Adipocyte (in vitro differentiated cells): ENCODE measurements at regions not wholly inside any gene's neighbourhood (a gene's known extent, or its start where the extent isn't known, plus 50 kb on each side); places are given as distances from the start of the nearest gene placed in this dataset.

Experiments used
- DNase-seq: peaks from one replicate; pipeline ENCODE4 v3.0.0-alpha.2; 2015; ENCODE audit warnings: low read depth
- H3K27me3 ChIP-seq: replicated peaks from 2 replicates; pipeline ENCODE4 v1.7.0; 2013; ENCODE audit warnings: mild to moderate bottlenecking, low read length, moderate library complexity; ENCODE audit not compliant: control insufficient read depth, insufficient read depth
- H3K36me3 ChIP-seq: 2 replicates; pipeline ENCODE4 v1.7.0; 2013; ENCODE audit warnings: low read length, mild to moderate bottlenecking, moderate library complexity; ENCODE audit not compliant: control insufficient read depth, insufficient read depth, severe bottlenecking
- H3K4me1 ChIP-seq: 2 replicates; pipeline ENCODE4 v1.7.0; 2013; ENCODE audit warnings: mild to moderate bottlenecking, low read length, moderate library complexity; ENCODE audit not compliant: control insufficient read depth, insufficient read depth
- H3K4me3 ChIP-seq: 2 replicates; pipeline ENCODE4 v1.7.0; 2013; ENCODE audit warnings: mild to moderate bottlenecking, low read length, moderate library complexity
- H3K9ac ChIP-seq: 2 replicates; pipeline ENCODE4 v1.7.0; 2013; ENCODE audit warnings: mild to moderate bottlenecking, low read length, moderate library complexity
- H3K9me3 ChIP-seq: 2 replicates; pipeline ENCODE4 v1.7.0; 2013; ENCODE audit warnings: mild to moderate bottlenecking, low read length, moderate library complexity; ENCODE audit not compliant: control insufficient read depth

DNA sequence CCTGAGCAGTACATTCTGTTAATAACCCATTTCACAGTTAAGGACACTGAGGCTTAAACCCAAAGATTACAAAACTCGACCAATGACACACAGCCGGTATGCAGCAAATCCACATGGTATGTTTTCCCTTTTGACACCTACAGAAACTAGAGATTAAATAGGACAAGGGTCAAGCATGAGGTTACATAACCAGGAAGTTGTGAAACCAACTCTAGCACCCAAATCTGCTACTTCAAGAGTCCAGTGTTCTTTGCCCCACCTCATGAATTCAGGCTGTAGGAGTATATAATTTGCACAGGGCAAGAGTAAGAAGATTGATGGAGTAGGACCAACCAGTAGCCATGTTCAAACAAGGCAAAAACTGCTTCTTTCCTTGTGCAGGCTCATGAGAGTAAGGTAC is 249.8 kb downstream of the BCL11A start:
- no peak for DNase-seq
- no peak overlapping the region for H3K4me3 ChIP-seq
- H3K9me3 ChIP-seq: no peaks in the 10 kb centered on the region
- no peaks in the 10 kb centered on the region for H3K4me1 ChIP-seq
- no peak overlapping the region for H3K9ac ChIP-seq
- peaks cover 3% of the 10 kb centered on the region for H3K27me3 ChIP-seq
- H3K36me3 ChIP-seq: no peaks in the 10 kb centered on the region

DNA sequence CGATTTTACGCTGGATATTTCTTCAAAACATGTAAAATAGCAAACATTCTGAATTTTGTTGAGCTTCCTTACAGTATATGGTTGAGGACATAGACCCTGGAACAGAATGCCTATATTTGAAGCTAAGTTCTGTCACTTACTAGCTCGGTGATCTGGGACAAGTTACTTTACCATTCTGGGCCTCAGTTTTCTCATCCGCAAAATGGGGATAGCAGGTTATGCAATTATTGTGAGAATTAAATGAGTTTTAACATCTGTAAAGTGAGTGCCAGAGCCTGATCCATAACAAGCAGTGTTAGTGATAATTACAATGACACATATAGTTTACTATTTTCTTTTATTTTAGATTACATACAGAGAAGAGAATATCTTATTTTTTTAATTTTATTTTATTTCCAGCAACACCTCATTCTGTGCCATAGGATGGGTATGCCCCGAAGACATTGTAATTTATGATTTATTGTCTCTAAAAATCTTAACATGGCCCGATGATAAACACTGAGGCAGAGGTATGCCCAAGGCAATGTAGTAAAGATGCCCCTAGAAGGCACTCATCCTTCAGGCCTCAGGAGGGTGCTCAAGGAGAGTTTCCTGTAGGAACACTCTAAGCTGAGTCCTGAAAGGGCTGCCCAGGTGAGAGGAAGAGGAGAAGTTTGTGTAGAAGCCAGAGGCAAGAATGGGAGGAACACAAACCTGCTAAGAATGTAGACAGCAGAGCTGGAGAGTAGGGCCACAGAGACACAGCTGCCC is 250.9 kb downstream of the BCL11A start:
- Histone ChIP-seq H3K4me3 (no peak overlapping the region), H3K9me3 (no peaks in the 10 kb centered on the region), H3K4me1 (no peaks in the 10 kb centered on the region), H3K27me3 (no peaks in the 10 kb centered on the region), H3K36me3 (no peaks in the 10 kb centered on the region), H3K9ac (no peak overlapping the region)
- DNase-seq: no peak

DNA sequence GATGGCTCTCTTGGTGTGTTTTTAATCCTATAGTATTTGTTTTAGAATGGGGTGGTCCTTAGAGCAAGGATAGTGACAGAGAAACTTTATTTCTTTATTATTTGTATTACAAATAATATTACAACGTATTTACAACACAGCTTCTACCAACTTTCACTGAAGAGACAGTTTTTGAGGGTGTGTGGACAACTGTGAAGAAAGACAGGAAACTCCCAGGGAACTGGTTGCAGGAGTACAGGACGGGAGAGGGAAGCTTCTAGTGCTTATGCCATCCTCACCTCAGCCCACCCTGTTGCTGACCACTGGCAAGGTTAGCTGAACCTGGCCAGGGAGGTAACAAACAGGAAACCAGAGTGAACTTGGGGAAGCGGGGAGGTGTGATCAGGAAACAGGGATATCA is 251.7 kb downstream of the BCL11A start:
- H3K9me3 ChIP-seq: no peaks in the 10 kb centered on the region
- no peaks in the 10 kb centered on the region for H3K36me3 ChIP-seq
- no peaks in the 10 kb centered on the region for H3K27me3 ChIP-seq
- H3K4me3 ChIP-seq: no peak overlapping the region
- no peak for DNase-seq
- no peaks in the 10 kb centered on the region for H3K4me1 ChIP-seq
- no peak overlapping the region for H3K9ac ChIP-seq

DNA sequence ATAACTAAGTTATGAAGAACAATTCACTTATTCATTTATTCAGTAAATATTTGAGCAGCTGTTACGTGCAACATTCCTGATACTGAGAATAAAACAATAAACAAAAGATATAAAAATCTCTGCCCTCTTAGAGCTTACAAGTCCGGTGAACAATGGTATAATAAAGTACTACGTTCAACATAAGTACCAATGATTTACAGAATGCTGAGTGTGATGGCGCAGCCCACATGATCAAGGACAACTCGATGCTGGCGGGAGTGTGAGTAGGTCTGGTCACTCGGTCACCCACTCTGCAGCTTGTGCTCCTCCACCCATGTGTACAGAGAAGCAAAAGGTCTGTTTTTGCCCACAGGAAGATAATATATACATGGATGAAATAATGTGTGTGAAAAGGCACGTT is 254.3 kb downstream of the BCL11A start:
- no peaks in the 10 kb centered on the region for H3K4me1 ChIP-seq
- no peaks in the 10 kb centered on the region for H3K9me3 ChIP-seq
- DNase-seq: no peak
- no peaks in the 10 kb centered on the region for H3K36me3 ChIP-seq
- H3K27me3 ChIP-seq: peaks cover 3% of the 10 kb centered on the region
- no peak overlapping the region for H3K9ac ChIP-seq
- H3K4me3 ChIP-seq: no peak overlapping the region

DNA sequence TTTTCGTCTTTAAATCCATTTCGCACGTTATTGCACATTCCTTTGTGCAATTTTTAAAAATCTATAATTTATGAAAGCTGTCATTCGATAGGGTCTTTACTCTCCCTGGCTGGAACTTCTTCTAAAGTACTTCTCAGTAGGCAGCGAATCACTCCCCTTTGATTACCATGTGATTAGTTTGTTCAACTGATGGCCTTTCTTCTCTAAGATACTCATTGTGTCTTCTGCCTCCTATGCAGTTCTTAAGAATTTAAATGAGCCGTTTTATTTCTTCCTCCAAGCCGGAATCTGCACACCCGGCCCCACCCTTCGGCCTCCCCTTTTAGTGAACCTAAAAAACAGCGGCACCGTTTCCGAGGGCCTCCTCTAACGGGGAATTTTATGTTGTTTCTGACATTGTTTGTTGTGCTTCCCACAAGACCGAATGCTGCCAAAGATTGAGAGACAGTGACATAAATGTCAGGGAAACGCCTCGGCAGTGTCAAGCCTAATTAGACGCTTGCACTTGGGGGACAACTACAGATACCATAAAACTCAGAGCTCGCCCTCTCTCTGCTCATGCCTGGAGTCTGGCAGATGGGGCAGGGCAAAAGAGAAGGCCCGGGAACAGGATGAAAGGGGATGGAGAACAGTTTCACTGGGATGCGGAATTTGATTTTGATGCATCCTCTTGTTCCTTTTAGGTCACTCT is 255.3 kb downstream of the BCL11A start:
- Histone ChIP-seq H3K9ac (no peak overlapping the region), H3K9me3 (no peaks in the 10 kb centered on the region), H3K36me3 (no peaks in the 10 kb centered on the region), H3K27me3 (peaks cover 3% of the 10 kb centered on the region), H3K4me3 (no peak overlapping the region), H3K4me1 (no peaks in the 10 kb centered on the region)
- DNase-seq: no peak

DNA sequence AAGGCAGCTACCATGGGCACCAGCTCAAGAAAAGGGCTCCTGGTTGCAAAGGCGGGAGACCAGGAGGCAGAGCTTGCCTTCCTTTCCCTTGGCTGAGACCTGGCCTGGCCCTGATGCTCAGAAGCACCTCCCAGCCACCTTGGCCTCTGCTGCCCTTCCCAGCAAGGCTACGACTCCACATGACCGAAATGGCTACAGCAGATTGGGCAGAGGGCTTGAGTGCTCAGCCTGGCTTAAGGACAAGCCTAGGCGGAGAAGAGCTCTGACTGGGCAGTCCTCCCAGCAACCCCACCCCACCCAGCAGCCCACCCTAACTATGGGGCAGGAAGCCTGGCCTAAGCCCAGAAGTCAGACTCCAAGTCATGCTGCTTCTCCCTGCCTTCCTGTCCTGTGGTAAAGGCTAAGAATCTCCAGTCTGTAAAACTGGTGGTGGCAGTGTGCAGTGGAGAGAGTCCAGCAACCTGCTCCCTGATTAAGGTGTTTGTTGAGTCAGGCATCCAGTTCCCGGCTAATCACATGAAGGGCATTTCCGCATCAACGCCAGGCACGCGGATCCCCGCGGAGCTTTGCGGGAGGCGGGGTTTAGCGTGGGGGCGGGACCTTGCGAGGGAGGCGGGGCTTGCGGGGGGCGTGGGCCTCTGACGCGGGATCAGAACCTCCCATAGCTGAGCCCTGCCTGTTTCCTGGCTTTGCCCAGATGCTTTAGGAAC is 256.0 kb downstream of the BCL11A start:
- no peaks in the 10 kb centered on the region for H3K9me3 ChIP-seq
- no peaks in the 10 kb centered on the region for H3K36me3 ChIP-seq

DNA sequence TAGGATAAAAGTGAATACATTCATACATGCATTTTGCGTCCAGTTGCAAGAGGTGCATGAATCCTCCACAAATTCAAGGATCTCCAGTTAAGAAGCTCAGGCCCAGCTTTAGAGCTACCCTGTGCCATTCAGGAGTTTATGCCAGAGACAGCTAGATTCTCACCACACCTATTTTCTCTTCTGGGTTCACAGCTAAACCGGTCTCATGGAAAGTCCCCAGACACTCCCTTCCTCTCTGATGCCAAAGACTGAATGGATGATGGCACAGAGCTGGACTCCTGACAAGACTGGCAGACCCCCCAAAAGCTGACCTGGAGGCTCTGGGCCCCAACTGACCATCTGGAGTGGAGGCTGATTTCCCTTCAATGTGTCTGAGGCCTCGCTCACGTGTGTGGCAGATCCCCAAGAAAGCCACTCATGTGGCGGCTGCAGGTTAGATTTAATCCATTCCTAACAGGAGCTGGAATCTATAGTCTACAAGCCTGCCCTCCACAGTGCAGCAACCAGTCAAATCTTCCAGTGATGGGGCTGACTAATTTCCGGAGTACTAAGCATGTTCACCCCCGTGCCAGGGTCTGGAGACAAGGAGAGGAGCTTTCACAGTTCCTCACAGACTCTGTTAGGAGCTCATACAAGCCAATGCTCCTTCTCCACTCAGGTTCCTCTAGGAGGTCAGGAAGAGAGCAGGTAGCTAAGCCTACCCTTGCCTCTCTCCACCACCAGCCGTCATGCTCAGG is 257.1 kb downstream of the BCL11A start:
- Histone ChIP-seq H3K36me3 (no peaks in the 10 kb centered on the region), H3K9ac (no peak overlapping the region), H3K4me3 (no peak overlapping the region), H3K27me3 (peaks cover 8% of the 10 kb centered on the region), H3K4me1 (no peaks in the 10 kb centered on the region), H3K9me3 (no peaks in the 10 kb centered on the region)
- DNase-seq: no peak

More for the DNA sequence above, 256.0 kb downstream of the BCL11A start:
- no peaks in the 10 kb centered on the region for H3K4me1 ChIP-seq
- H3K4me3 ChIP-seq: no peak overlapping the region
- H3K9ac ChIP-seq: no peak overlapping the region
- peaks cover 5% of the 10 kb centered on the region for H3K27me3 ChIP-seq
- no peak for DNase-seq

DNA sequence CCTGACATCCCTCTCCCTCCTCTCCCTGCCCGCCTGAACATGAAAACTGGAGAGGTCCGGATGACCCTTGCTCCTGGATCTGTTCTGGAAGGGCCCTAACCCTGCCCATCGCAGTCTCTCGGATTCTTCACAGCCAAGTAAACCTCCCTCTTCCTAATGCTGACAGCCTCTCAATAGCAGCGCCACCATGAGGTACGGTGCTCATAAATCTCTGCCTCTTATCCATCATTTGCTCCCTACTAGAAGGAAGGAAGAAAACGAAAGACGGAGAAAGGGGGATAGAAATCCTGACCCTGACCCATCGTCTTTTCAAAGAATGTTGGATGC is 257.9 kb downstream of the BCL11A start:
- H3K9ac ChIP-seq: no peak overlapping the region
- H3K36me3 ChIP-seq: no peaks in the 10 kb centered on the region
- peaks cover 8% of the 10 kb centered on the region for H3K27me3 ChIP-seq
- H3K4me1 ChIP-seq: no peaks in the 10 kb centered on the region
- H3K9me3 ChIP-seq: no peaks in the 10 kb centered on the region
- no peak overlapping the region for H3K4me3 ChIP-seq
- no peak for DNase-seq

DNA sequence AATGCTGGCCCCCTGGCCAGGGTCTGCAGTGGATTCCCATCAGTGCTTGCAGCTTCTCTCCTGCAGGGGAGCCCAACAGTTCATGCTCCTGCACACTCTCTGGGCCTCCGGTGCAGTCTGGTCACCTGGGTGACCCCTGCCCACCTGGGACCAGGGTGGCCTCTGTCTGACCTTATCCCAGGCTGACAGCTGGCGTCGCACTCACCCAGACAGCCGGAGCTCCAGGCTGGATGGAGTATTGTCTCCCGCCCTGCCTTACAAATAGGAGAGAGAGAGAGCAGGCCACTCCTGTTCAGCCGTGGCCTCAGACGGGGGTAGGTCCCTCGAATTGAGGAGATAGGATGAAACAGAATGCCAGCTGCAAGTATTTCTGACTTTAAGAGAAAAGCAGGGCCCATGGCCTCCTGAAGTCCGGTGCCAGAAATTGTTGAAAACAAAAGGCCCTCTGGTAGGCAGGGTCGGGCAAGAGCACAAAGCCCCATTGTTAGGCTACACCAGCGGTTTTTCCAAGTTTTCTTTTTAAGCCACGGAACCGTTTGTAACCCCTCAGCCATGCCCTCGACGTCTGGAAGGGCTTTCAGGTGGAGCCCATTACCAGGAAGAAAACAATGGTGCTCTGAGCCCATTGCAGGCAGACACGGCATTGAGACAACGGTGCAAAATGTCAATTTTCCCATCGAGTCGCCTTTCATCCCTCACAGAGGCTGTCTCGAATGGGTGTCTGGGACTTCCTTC is 258.4 kb downstream of the BCL11A start:
- H3K9me3 ChIP-seq: no peaks in the 10 kb centered on the region
- no peaks in the 10 kb centered on the region for H3K36me3 ChIP-seq
- no peak overlapping the region for H3K9ac ChIP-seq
- H3K4me1 ChIP-seq: no peaks in the 10 kb centered on the region
- DNase-seq: no peak
- H3K27me3 ChIP-seq: peaks cover 8% of the 10 kb centered on the region
- H3K4me3 ChIP-seq: no peak overlapping the region

DNA sequence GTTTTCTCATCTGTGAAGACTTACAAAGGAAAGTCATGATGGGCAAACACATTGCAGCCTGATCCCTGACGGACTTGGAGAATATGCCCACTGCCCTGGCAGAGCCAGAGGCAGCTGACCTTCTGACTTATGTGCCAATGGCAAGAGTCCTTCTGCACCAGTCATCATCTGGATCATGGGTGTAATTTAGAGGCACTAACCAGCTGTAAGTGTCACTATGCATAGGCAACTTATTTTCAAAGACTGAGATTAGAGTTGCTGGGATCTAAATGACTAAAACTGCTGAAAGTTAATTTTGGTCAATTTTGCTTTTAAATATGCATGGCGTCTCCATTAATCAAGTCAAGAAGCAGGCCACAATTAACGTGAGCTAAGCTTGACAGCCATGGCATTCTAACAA is 261.2 kb downstream of the BCL11A start:
- no peak for DNase-seq
- no peak overlapping the region for H3K4me3 ChIP-seq
- no peaks in the 10 kb centered on the region for H3K36me3 ChIP-seq
- H3K9ac ChIP-seq: no peak overlapping the region
- peaks cover 8% of the 10 kb centered on the region for H3K27me3 ChIP-seq
- peaks cover 5% of the 10 kb centered on the region for H3K4me1 ChIP-seq
- no peaks in the 10 kb centered on the region for H3K9me3 ChIP-seq
